ENCODE measurements at regions not wholly inside any gene's neighbourhood (a gene's known extent, or its start where the extent isn't known, plus 50 kb on each side); places are given as distances from the start of the nearest gene placed in this dataset.

DNA sequence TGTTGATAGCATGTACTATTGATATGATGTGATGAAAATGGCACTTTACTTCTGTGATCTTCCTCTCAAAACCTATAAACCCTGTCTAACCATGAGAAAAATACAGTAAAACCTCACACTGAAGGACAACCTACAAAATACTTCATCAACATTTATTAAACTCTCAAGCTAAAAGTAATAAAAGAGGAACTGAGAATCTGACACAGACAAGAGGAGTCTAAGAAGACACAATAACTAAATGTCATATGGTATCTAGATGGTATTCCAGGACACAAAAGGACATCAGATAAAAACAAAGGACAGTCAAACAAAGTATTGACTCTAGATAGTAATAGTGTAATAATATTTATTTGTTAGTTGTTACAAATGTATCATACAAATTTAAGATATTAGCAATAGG lies 655.3 kb downstream of the SH3BGRL start:
- TF ChIP-seq, protein P1, sequence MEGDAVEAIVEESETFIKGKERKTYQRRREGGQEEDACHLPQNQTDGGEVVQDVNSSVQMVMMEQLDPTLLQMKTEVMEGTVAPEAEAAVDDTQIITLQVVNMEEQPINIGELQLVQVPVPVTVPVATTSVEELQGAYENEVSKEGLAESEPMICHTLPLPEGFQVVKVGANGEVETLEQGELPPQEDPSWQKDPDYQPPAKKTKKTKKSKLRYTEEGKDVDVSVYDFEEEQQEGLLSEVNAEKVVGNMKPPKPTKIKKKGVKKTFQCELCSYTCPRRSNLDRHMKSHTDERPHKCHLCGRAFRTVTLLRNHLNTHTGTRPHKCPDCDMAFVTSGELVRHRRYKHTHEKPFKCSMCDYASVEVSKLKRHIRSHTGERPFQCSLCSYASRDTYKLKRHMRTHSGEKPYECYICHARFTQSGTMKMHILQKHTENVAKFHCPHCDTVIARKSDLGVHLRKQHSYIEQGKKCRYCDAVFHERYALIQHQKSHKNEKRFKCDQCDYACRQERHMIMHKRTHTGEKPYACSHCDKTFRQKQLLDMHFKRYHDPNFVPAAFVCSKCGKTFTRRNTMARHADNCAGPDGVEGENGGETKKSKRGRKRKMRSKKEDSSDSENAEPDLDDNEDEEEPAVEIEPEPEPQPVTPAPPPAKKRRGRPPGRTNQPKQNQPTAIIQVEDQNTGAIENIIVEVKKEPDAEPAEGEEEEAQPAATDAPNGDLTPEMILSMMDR (IDR thresholded peaks at IDR 0.05), result no peak
- TF ChIP-seq POLR2A (IDR thresholded peaks at IDR 0.05), result no peak
- Histone ChIP-seq H3K27ac (no peak overlapping the region), H3K27me3 (no peaks in the 10 kb centered on the region), H3K4me3 (no peak overlapping the region), H3K36me3 (no peaks in the 10 kb centered on the region), H3K9me3 (no peaks in the 10 kb centered on the region), H3K4me1 (no peaks in the 10 kb centered on the region)
- intact Hi-C loops (cut with DNase I), result no loop called here
- DNase-seq, result no peak

GRCh38 chrX:81866873-81867272 lies 665.0 kb downstream of the SH3BGRL start:
- Histone ChIP-seq H3K36me3 (no peaks in the 10 kb centered on the region), H3K27me3 (no peaks in the 10 kb centered on the region), H3K4me1 (no peaks in the 10 kb centered on the region), H3K27ac (no peak overlapping the region), H3K9me3 (peaks cover 0 to 4% (median 0%) of the 10 kb centered on the region in 3 donors), H3K4me3 (no peak overlapping the region)
- TF ChIP-seq, protein P1 (IDR thresholded peaks at IDR 0.05), result no peak
- no peak for TF ChIP-seq POLR2A (IDR thresholded peaks at IDR 0.05)
- intact Hi-C loops (cut with DNase I), result no loop called here
- no CpG with 5 or more reads among the region's 3 CpGs for WGBS, 2 donors
- no peak for DNase-seq

GRCh38 chrX:81868979-81869378 lies 667.1 kb downstream of the SH3BGRL start:
- DNase-seq, result no peak
- Histone ChIP-seq H3K36me3 (no peaks in the 10 kb centered on the region), H3K27me3 (no peaks in the 10 kb centered on the region), H3K9me3 (peaks cover 0 to 8% (median 0%) of the 10 kb centered on the region in 3 donors), H3K4me1 (no peaks in the 10 kb centered on the region), H3K27ac (no peak overlapping the region), H3K4me3 (no peak overlapping the region)
- intact Hi-C loops (cut with DNase I), result no loop called here
- TF ChIP-seq, protein P1 (IDR thresholded peaks at IDR 0.05), result no peak
- no peak for TF ChIP-seq POLR2A (IDR thresholded peaks at IDR 0.05)
- WGBS, 2 donors, result no CpG with 5 or more reads among the region's 5 CpGs

DNA sequence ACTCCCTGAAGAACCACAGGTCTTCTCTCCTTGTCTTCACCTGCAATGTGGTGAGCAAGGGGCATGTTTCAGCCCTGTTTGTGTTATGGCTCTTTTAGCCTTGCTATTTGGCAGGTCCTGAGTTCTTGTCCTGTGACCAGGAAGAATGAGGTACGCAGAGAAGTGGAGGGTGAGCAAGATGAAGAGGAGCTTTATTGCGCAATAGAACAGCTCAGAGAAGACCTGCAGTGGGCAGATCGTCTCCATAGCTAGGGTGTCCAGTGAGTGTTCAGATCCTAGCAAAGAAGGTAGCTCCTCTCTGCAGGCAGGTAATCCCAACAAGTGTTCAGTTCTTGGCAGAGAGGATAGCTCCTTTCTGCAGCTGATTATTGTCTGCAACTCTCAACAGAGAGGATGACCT lies 672.9 kb downstream of the SH3BGRL start:
- no peaks in the 10 kb centered on the region for H3K4me1 ChIP-seq
- no peak for DNase-seq
- intact Hi-C loops (cut with DNase I), result no loop called here
- WGBS, 2 donors, result no CpG with 5 or more reads among the region's 3 CpGs
- H3K4me3 ChIP-seq, result no peak overlapping the region
- H3K27ac ChIP-seq, result no peak overlapping the region
- no peaks in the 10 kb centered on the region for H3K27me3 ChIP-seq
- H3K9me3 ChIP-seq, result peaks cover 0 to 4% (median 0%) of the 10 kb centered on the region in 3 donors
- TF ChIP-seq, protein P1 (IDR thresholded peaks at IDR 0.05), result no peak
- TF ChIP-seq POLR2A (IDR thresholded peaks at IDR 0.05), result no peak
- no peaks in the 10 kb centered on the region for H3K36me3 ChIP-seq

DNA sequence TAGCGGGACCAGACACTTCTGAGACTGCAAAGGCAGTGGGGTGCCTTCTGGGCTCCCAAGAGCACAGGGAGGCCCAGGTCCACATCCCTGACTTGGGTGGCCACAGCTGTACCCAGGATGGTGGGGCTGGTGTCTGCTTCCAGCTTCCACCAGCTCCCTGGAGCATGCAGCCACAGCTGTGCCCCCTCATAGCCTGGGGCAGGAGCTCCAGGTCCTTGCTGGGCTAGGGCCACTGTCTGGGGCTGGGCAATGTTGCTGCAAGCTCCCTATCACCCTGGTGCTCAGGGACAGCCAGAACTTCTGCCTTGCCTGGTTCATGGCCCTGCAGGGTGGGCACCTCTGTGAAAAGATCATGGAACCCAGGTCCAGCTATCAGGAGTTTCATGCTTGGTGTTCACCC lies 673.9 kb downstream of the SH3BGRL start:
- intact Hi-C loops (cut with DNase I), result no loop called here
- H3K27me3 ChIP-seq, result no peaks in the 10 kb centered on the region
- H3K4me3 ChIP-seq, result no peak overlapping the region
- H3K9me3 ChIP-seq, result peaks cover 0 to 4% (median 0%) of the 10 kb centered on the region in 3 donors
- H3K36me3 ChIP-seq, result no peaks in the 10 kb centered on the region
- no CpG with 5 or more reads among the region's 1 CpG for WGBS, 2 donors
- no peak overlapping the region for H3K27ac ChIP-seq
- no peak for TF ChIP-seq POLR2A (IDR thresholded peaks at IDR 0.05)
- TF ChIP-seq, protein P1 (IDR thresholded peaks at IDR 0.05), result no peak
- no peak for DNase-seq
- no peaks in the 10 kb centered on the region for H3K4me1 ChIP-seq
